HG03064 (cell line): ENCODE measurements at regions not wholly inside any gene's neighbourhood (a gene's known extent, or its start where the extent isn't known, plus 50 kb on each side); places are given as distances from the start of the nearest gene placed in this dataset.
"Not testable (repeated sequence)": the region's sequence is repeated elsewhere in the genome, so short reads cannot be mapped to it uniquely, and the experiment has no call there.

ENCODE experiments used
- ATAC-seq: cut with Tn5 transposase; IDR thresholded peaks from one replicate; pipeline ENCODE4 v1.9.1; 2021; ENCODE audit warnings: low read depth; ENCODE audit not compliant: unreplicated experiment

GRCh38 chr3:158026236-158026635 is 80.0 kb downstream of the SHOX2 start:
- ATAC-seq, result no peak

DNA sequence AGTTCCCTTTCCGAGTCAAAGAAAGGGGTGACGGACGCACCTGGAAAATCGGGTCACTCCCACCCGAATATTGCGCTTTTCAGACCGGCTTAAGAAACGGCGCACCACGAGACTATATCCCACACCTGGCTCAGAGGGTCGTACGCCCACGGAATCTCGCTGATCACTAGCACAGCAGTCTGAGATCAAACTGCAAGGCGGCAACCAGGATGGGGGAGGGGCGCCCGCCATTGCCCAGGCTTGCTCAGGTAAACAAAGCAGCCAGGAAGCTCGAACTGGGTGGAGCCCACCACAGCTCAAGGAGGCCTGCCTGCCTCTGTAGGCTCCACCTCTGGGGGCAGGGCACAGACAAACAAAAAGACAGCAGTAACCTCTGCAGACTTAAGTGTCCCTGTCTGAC is 86.3 kb downstream of the SHOX2 start:
- ATAC-seq, result not testable (repeated sequence)

DNA sequence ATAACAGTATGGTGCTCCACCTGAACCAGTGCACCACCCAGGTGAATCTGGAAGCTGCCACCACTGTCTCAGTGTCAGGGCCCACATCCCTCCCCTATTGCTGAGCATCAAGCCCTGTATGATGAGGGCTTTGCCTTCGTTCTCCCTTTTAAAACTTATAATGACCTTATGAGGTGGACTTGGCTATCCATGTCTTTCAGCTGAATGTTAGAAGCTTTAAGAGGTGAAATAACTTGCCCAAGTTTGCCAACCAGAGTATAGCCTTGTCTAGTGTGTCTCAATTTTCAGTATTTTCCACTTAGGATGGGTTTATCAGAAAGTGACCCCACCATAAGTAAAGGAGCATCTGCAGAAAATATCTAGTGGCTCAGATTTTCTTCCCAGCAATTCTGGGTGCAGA is 87.8 kb downstream of the SHOX2 start:
- no peak for ATAC-seq

DNA sequence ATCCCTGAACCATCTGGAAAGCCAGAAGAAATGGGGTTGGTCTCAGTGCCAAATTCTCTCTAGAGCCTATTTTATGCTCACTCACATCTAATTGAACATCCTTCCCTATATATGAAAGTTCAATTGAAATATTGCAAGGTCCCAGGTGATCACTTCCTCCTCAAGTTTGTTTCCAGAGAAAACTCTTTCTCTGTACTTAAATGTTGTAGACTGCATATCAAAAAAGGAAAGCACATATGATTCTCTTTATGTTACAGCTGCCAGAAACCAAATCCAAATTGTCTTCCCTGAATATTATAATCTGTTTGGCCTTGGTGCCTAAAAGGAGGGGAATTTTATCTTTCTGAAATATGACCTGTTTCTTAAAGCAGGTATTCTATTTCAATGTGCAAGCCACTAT is 93.3 kb downstream of the SHOX2 start:
- ATAC-seq, result no peak

GRCh38 chr3:158005391-158006100 is 100.7 kb downstream of the SHOX2 start:
- no peak for ATAC-seq

GRCh38 chr3:157999246-157999645 is 107.0 kb downstream of the SHOX2 start:
- no peak for ATAC-seq

GRCh38 chr3:157982359-157982758 is 123.9 kb downstream of the SHOX2 start:
- no peak for ATAC-seq

DNA sequence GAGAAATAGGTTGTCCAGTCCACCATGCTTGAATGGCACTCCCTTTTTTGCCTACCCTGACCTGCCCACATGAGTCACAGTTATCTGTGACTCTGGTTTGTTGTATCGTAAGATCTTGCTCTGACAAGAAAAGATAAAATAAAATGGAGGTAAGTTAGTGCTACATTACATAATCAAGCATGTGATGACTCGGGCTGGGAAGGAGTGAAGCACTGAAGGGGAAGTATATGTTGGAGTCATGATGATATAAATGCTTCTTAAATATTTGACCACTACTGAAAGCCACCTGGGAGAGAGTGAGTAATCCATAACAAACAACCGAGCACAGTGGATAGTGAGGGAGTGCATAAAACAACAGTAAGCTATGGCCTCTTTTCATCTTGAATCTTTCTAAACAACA is 124.4 kb downstream of the SHOX2 start:
- no peak for ATAC-seq

DNA sequence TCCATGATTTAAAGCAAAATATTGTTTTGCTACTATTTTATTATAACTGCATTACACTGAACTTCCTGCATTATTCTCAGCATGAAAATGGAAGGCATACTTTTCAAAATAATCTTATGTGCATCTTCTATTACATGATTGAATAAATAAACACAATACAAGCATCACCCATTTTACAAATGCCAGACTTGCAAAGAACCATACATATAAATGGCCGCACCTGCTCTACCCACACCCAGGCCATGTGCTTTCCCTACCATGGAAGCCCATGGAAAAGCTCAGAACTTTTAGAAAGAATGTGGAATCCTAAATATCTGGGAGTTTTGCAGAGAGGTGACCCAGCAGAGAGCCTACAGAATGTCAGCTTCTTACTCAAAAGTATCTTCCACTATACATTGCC is 127.2 kb downstream of the SHOX2 start:
- no peak for ATAC-seq

DNA sequence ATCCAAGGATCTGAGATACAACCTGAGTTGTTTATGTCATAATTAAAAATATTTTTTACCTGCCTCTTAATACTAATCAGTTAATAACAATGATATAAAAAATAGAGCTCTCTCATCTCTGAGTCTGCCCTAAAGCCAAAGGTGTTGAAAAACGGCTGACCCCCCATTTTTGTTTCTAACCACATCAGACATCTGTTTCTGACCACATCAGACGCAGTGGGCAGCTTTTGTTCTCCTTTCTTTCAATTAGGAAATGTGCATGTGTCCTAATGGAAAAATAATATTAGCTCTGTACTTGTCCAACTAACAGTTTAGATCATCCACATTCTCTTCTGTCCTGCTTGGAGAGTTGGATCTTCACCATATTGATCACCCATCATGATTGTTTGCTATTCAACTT is 144.6 kb downstream of the SHOX2 start:
- no peak for ATAC-seq

DNA sequence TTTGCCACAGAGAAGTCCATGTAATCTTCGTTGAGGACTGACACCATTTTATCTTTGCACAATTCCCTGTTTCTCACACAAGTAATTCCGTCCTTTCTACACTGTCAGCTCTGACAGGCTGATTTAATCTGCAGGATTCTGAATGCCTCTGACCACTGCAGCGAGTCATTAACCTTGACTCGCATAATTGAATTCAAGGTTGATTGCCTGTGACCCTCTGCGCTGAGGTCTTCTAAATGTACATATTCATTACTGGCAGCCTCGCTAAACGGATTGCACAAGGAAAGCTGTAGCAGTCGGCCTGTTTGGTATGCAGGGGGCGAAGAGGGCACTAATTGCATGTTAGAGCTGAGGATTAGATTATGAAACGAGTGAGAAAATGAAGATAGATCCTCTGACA is 147.8 kb downstream of the SHOX2 start:
- no peak for ATAC-seq

DNA sequence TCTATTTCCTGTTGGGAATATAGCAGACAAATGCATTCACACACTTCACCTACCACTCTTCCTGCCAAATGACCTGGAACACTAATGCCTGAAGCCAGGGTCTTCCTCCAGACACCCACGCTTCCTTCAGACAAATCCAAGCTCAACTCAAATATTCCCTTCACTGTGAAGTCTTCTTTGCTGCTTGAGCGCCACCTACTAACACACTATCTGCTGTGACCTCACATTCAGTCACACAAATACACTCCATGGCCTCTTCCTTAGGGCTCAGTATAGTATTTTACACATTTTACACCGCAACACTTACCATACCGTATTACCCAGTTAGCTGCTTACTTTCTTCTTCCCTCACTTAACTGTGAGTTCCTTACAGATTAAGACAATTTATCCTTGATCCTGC is 149.4 kb downstream of the SHOX2 start:
- no peak for ATAC-seq

GRCh38 chr3:157956176-157956575 is 150.0 kb downstream of the SHOX2 start:
- no peak for ATAC-seq

GRCh38 chr3:157953565-157953964 is 152.7 kb downstream of the SHOX2 start:
- no peak for ATAC-seq

- ATAC-seq, result no peak
These were observed 157.4 kb downstream of the SHOX2 start for GRCh38 chr3:157948605-157949383.

DNA sequence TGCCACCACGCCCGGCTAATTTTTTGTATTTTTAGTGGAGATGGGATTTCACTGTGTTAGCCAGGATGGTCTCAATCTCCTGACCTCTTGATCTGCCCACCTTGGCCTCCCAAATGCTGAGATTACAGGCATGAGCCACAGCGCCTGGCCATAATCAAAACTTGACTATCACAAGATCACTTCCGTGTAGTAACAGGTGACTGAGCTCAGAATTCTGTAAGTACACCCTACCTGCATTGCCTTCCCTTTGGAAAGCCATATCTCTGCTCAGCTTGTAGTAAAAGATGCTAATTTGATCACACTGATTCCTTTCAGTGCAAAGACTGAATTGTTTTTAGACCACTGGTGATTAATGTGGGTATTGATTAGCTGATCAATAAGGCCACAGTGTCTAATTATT is 167.1 kb downstream of the SHOX2 start:
- ATAC-seq, result no peak

DNA sequence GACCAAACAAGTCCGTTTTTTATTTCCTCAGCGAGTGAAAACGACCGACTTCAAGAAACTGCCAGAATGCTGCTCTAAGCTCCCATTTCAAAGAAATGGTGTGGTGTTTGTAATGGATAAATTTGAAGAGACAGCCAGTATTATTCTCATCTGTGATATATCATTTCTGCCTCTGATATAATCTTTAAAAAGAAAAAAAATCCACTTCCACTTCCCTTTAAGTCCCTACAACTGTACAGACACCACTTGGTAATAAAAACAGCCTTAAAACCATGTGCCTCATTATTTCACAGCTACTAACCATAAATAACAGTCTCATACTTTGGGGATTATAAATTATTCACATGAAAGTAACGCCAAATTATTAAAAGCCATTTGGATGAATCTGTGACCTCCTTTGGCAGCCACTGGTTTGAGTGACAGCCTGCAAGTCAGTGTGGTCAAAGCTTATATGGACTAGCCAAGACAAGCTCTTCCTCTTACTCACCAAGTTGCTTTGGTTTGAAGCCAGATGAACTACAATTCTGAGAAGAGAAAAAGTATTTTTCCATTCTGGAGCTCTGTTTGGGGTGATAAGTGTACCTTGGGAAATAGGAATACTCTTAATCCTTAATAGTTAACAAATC is 168.0 kb downstream of the SHOX2 start:
- ATAC-seq, result no peak

DNA sequence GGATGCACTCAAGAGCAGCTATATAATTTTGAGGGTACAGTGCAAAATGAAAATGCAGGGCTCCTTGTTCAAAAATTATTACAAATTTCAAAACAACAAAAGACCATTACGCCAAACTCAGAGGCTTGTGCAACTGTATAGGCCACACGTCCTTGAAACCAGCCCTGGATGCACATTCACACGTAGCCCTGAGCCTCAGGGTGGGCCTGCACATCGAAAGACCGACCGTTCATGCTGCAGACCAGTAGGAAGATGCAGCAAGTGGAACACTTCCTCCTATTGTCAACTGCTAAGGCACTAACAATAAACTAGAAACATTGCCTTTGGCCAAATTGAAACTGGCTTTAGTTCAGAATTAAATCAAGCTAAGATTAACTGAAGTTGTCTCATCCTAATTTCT is 174.7 kb downstream of the SHOX2 start:
- ATAC-seq, result no peak

GRCh38 chr3:157930000-157930780 is 176.0 kb downstream of the SHOX2 start:
- no peak for ATAC-seq

GRCh38 chr3:157926822-157927221 is 179.4 kb downstream of the SHOX2 start:
- ATAC-seq, result no peak

GRCh38 chr3:157922614-157923013 is 183.6 kb downstream of the SHOX2 start:
- no peak for ATAC-seq
